Cerebellar cortex (tissue), 1 donor: ENCODE measurements at regions not wholly inside any gene's neighbourhood (a gene's known extent, or its start where the extent isn't known, plus 50 kb on each side); places are given as distances from the start of the nearest gene placed in this dataset.
A peak's percentile ranks its signal among the peaks of the same experiment; 100 is the strongest.
"Not testable (repeated sequence)": the region's sequence is repeated elsewhere in the genome, so short reads cannot be mapped to it uniquely, and the experiment has no call there.

Experiments used
- DNase-seq: peaks from one replicate; pipeline ENCODE4 v3.0.0-alpha.2; 2015; ENCODE audit warnings: low spot score

GRCh38 chr5:124894541-124894940, 148.1 kb upstream of the ZNF608 start:
- no peak for DNase-seq

GRCh38 chr5:124895236-124895635, 148.8 kb upstream of the ZNF608 start:
- no peak for DNase-seq

GRCh38 chr5:124901081-124901480, 154.6 kb upstream of the ZNF608 start:
- DNase-seq = no peak

DNA sequence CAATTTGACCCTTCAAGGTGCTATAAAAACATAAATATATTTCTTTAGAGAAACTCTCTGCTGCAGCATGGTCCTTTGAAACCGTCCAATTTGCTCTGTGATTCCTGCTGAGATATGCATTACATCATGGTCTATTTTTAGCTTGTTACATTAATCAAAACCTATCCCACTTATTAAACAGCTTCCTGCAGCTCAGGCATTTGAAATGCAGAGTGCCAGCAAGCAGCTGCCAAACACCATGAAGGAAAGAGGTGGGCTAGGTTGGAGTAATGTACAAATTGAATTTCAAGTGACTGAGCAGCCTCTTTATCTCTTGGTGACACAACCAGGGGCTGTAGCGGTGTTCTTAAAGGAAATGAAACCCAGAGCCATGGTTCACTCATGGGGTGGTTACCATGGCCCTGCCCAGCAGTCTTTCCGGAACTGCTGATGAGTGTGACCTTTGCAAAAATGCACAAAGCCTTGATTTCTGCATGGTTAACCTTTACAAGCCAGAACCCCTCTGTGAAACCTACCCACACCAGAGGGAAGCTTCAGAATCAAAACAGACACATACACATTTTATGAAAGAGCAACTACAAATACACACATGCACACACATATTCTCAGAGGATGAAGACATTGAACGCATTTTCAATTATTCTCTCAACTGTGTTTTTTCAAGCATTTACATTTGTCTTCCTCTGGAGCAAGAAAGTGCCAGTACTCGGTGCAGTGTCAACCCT, 155.8 kb upstream of the ZNF608 start:
- peak; percentile 72 for DNase-seq

DNA sequence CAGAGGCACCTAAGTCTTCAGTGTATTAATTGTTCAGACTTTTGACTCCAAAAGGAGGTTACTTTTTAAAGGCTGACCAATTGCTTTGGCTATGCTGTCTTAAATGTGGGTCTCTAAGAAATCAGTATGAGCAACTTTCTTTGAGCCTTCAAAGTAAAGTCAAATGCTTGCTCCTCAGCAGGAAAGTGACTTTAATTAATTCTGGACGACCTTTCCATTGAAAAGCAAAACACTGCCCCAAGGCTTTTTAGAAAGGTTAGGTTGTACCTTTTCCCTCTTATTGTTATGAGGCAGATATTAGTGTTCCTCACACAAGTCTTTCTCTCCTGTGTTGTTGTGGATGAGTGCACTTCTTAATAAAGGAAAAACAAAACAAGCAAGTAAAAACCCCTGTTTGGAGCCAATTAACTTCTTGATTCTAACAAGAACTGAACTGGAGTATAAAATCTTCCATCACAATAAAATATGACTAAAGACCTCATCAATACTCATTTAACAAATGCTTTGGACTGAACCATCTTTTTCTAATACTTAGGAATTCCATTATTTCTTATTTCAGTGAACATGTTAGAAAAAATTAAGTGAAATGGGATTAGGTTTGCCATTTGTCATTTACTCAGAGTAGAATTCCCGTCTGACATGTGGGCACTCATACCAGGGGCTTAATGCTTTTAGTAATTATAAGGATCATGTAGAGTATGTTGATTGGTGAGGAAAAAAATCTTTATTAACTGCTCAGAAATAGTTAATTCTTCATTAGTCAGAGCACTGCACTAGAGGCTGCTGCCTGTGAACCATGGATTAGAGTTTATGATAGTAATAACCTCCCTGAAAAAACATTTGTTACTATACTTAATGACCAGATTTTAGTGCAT, 159.1 kb upstream of the ZNF608 start:
- peak; percentile 70 for DNase-seq

- peak; percentile 95 for DNase-seq
Observed at GRCh38 chr5:124906339-124907097, 160.1 kb upstream of the ZNF608 start.

- DNase-seq = no peak
Observed at GRCh38 chr5:124907098-124907644, 160.7 kb upstream of the ZNF608 start.

DNA sequence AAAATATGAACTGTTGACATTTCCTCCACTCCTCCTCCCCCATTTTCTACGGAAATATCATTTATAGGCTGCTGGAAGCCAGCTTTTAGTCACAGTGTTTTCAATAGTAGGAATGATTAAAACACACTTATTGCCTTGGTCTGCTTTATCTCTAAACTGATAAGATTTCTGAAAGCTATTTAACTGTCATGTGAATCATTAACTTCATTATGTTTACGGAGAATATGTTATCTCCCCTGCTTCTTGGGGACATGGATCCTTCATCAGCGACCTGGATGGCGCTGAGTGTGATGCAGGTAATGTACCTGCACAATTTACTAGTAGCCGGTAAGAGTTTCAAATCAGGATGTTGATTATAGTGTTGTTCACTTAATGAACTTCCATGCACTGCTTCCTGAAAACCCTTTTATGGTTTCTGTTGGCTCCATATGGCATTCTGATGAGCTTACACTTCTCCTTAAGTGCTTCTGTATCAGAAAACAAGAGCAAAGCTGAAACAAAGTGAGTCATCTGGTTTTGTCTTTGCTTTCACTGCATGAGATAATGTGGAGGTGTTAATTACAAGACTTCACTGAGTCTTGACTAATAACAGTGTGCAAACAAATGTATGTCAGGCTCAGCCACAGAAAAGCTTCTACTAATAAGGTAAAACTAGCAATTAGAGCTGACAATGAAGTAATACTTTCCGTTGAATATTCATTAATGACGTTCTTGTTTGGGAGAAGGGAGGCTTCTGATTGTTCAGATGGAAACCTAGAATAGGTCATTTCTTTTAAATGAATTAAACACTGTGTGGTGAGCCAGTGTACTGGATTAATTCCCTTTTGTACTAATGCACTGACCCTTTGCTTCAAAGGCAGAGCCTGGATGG, 162.4 kb upstream of the ZNF608 start:
- peak; percentile 44 for DNase-seq

- no peak for DNase-seq
Observed at GRCh38 chr5:124909734-124910133, 163.3 kb upstream of the ZNF608 start.

GRCh38 chr5:124910354-124911016, 164.0 kb upstream of the ZNF608 start:
- DNase-seq = no peak

GRCh38 chr5:124912638-124913328, 166.3 kb upstream of the ZNF608 start:
- DNase-seq = peak; percentile 40

DNA sequence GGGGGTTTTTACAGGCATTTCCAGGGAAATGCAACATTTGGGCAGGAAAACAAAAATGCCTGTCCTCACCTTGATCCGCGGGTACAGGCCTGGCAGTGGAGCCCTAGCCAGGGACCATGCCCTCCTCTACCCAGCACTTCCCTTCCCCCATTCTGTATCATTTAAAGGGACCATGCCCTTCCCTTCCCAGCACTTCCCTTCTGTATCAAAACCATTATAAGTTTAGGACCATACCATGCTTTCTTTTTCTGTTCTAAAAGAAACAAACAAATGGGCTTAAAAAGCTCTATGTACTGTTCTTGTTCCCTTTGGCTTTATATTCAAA, 166.9 kb upstream of the ZNF608 start:
- no peak for DNase-seq

DNA sequence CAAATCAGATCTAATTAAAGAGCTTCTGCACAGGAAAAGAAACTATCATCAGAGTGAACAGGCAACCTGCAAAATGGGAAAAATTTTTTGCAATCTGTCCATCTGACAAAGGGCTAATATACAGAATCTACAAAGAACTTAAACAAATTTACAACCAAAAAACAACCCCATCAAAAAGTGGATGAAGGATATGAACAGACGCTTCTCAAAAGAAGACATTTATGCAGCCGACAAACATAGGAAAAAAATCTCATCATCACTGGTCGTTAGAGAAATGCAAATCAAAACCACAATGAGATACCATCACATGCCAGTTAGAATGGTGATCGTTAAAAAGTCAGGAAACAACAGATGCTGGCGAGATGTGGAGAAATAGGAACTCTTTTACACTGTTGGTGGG, 169.9 kb upstream of the ZNF608 start:
- DNase-seq = not testable (repeated sequence)

- no peak for DNase-seq
Observed at GRCh38 chr5:124918618-124919017, 172.2 kb upstream of the ZNF608 start.

- no peak for DNase-seq
Observed at GRCh38 chr5:124919076-124919475, 172.6 kb upstream of the ZNF608 start.

DNA sequence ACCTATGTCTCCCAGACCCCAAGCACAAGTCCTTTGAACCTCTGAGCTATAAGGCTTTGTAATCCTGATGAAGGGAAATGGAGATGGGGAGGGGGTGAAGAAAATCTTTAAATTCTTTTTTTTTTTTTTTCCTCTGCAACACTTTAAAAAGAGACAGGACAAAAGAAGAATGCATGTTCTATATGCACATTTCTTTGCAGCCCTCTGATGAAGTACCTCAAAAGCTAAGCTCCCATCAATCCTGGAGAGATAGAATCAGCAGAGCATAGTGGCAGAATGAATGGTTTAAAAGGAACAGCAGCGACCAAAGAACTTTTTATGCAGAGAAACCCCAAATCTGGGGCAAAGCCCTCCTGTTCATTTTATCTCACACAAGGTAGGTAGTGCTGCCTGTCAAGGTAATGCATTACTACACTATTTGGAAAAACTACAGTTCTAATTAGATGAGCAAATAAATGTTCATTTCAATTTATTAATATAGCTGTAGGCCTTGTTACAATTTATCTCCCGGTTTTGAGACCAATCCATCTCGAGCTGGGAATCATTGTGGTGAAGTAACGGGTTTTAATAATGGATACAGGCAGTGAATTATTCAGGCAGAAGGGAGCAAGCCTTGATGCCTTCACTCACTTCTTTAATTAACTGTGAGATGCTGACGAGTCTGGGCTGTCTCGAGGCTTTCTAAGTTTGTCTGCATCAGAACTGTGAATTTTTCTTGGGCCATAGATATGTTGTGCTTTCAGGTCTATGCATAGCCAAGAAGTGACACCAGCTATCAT, 173.5 kb upstream of the ZNF608 start:
- DNase-seq = no peak

DNA sequence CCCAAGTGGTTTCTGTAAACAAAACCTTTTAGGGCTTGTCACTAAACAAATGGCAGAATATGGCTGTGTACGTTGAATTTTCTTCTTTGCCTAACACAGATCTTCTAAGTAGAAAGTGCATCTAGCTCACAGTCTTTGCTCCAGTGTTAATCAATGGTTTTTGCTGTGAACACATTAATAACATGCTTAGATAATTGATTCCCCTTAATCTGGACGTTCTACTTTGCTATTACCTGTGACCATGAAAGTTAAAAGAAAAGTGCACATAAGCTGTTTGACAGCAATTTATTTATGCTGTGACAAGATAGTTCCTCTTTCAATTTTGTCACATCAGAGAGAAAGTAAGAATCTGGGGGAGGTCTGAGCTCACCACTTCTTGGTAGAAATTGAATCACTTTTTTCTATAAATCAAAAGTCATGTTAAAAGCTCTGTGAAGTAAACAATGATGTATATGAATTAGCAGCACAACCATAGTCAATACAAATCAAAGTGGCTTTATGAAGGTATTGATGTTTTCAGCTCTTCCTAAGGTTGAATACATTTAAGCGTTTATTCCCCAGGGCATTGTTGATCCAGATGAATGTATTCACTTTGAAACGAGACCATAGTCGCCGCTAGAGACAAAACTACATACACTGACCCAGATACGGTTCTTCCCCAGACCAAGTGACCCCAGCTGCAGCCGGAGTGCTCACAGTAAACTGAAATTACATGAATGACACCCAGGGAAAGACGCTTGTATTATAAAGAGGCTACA, 174.6 kb upstream of the ZNF608 start:
- DNase-seq = no peak

DNA sequence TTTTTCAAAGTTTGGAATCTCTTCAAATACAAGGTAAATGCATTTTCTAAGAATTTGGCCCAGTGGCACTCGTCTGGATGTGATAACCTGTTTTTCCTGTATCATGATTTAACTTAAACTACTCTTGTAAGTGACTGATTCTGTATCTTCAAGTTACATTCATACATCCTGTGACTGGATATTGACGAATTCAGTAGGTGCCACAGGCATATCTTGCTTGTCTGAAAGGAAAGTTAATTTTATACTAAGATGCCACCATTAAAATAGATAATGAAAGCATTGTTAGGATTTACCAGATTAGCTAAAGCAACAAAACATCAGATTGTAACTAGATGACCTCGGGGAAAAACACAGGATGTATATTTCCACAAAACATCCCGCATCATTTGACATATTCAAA, 175.3 kb upstream of the ZNF608 start:
- no peak for DNase-seq
